C4-2B (cell line): ENCODE measurements at regions not wholly inside any gene's neighbourhood (a gene's known extent, or its start where the extent isn't known, plus 50 kb on each side); places are given as distances from the start of the nearest gene placed in this dataset.

Experiments used
- H3K27ac ChIP-seq: fragments of 450-650 bp; 2 replicates; pipeline ENCODE4 v1.5.1; 2017
- CTCF ChIP-seq: fragments of 450-650 bp; conservative IDR thresholded peaks from 2 replicates; pipeline ENCODE4 v1.5.1; 2017; ENCODE audit warnings: mild to moderate bottlenecking
- ZFX ChIP-seq: fragments of 450-650 bp; IDR thresholded peaks from 2 replicates; pipeline ENCODE4 v1.6.1; 2017

- TF ChIP-seq CTCF (no peak), ZFX (no peak)
- no peak overlapping the region for H3K27ac ChIP-seq
These were observed 62.1 kb upstream of the ZNF536 start for GRCh38 chr19:30309905-30310601.

- H3K27ac ChIP-seq: no peak overlapping the region
- TF ChIP-seq ZFX: no peak
- no peak for TF ChIP-seq CTCF
These were observed 61.5 kb upstream of the ZNF536 start for GRCh38 chr19:30310602-30311263.

- TF ChIP-seq ZFX (no peak), CTCF (no peak)
These were observed 60.3 kb upstream of the ZNF536 start for GRCh38 chr19:30311911-30312310.

GRCh38 chr19:30312582-30313352 lies 59.4 kb upstream of the ZNF536 start:
- no peak overlapping the region for H3K27ac ChIP-seq
- TF ChIP-seq ZFX (no peak), CTCF (no peak)

More at GRCh38 chr19:30311911-30312310, 60.3 kb upstream of the ZNF536 start:
- H3K27ac ChIP-seq: no peak overlapping the region

- TF ChIP-seq CTCF (no peak), ZFX (no peak)
These were observed 58.8 kb upstream of the ZNF536 start for GRCh38 chr19:30313353-30313750.

GRCh38 chr19:30314056-30314804 lies 58.0 kb upstream of the ZNF536 start:
- TF ChIP-seq CTCF: no peak
- no peak for TF ChIP-seq ZFX
- no peak overlapping the region for H3K27ac ChIP-seq

More at GRCh38 chr19:30313353-30313750, 58.8 kb upstream of the ZNF536 start:
- no peak overlapping the region for H3K27ac ChIP-seq
